Dermis microvascular lymphatic vessel endothelial cell (primary cell): ENCODE measurements at regions not wholly inside any gene's neighbourhood (a gene's known extent, or its start where the extent isn't known, plus 50 kb on each side); places are given as distances from the start of the nearest gene placed in this dataset.

Source experiments
- DNase-seq, 2 donors: peaks; one replicate each; pipeline versions ENCODE4 v3.0.0 to v3.0.0-alpha.2; 2010; ENCODE audit warnings: low read depth in 2 of 2

DNA sequence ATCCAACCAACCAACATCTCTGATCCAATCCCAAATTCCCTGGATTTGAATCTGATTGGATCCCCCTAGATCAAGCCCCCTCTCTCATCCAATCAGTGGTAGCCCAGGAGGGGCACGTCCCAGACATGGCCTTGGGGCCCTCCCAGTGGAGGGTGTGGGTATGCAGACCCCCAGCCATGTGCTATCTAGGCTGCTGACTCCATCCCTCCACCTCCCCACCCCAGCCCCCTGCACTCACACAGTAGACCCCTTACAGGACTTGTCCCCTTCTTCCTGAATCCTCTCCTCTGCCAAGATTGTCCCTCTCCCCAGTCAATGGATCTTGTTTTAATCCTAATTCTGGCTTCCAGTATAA lies 153.4 kb downstream of the OAT start:
- DNase-seq = no peak

DNA sequence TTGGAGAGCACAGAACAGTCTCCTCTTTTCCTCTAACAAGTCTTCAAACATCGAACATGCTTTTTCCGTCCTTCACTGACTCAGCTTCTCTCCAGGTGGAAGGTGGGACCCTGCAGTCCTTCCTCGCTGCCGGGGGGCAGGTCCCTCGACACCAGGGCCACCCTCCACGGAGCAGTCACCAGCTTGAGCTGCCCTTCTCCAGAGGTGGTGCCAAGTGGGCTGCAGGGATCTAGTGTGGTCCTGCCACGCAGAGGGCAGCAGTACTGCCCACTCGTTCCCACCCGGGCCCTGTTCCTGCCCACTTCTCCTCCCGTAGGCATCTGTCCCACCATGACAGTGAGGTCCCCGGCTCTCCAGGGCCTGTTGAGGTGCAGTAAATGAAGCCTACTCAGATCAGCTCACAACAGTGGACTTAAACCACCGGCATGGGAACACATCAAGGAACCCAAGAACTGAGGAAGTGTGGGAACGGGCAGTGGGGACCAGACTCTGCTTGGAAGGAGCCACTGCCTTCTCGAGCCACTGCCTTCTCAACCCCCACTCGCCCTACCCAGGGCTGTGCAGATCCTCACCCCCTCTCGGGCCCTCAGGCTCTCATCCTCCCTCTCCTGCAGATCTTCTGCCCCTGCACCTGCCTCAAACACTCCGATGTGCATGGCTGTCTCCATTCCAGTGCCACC lies 153.9 kb downstream of the OAT start:
- DNase-seq = no peak

DNA sequence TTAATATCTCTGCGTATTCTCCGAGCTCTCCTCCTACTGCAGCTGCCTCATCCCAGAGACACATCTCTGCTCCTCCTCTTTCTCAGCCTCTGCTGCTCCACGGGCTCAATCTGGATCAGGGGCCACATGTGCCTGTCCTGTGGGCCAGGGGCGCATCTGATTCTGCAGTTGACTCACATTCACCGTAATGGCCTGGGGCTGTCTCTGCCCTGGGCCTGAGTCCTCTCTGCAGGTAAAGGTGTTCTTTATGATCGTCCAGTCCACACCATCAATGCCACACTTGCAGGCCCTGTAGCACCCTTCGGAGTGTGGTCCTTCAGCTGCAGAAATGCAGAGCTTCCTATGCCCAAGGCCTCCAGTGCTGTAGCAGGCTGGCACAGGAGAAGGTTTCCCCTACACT lies 154.5 kb downstream of the OAT start:
- no peak for DNase-seq

DNA sequence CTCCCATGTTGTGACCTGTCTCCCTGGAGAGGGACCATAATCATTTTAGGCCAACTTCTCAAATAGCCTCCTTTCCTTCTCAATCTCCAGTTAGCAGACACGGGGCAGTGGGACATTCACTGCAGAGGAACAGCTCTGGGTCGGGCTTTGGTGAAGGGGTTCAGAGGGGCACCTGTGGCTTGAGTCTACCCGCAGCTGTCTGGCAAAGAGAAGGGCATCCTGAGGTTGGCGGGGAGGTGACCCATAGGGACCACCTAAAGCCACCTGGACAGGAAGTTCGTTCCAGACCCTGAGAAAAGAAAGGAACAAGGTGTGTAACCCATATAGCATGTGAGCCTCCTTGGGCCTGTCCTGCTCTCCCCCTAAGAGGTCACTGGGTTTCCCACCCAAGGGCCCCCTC lies 155.0 kb downstream of the OAT start:
- no peak for DNase-seq

DNA sequence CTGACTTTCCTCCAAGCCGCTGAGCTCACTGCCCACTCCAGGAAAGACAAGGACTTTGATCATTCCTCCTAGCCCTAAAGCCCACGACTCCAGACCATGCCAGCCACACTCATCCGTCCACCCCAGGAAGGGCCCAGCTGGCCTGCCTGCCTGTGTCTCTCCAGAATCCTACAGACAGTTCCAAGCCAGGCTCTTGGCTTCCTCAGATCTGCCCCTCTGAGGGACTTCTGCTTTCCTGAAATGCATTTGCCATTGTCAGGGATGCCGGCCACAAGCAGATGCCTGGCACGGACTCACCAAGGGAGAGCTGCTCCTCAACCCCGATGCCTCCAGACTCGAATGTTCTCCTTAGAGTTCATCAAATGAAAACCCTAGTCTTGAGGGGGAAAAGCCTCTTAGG lies 155.8 kb downstream of the OAT start:
- no peak for DNase-seq

DNA sequence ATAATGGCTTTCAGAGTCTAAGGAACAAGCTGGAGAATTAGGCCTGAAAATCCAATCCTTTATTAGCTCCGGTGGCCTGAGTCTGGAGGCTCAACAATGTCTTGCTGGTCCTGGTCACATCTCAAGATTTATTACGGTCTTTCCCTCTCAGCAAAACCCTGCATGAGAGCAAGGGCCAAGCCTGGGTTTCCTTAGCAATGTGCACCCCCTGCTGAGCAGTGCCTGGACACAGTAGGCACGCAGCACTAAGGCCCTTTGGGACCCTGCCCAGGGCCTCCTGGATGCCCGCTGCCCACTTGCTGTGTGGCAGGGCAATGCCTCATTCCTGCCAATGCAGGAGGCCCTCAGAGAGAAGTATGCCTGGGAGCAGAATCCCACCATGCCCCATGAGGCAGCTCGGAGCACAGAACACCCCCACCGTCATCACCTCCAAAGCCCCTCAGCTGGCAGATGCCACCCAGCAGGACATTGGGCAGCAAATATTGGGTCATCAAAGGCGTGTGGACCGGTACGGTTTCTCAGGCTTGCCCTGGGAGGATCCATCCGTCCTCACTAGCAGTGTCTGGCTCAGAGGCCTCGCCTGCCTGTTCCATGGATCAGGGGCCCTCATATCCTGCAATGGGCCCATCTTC lies 156.4 kb downstream of the OAT start:
- DNase-seq = peak in 1 of 2 donors; percentile 28

DNA sequence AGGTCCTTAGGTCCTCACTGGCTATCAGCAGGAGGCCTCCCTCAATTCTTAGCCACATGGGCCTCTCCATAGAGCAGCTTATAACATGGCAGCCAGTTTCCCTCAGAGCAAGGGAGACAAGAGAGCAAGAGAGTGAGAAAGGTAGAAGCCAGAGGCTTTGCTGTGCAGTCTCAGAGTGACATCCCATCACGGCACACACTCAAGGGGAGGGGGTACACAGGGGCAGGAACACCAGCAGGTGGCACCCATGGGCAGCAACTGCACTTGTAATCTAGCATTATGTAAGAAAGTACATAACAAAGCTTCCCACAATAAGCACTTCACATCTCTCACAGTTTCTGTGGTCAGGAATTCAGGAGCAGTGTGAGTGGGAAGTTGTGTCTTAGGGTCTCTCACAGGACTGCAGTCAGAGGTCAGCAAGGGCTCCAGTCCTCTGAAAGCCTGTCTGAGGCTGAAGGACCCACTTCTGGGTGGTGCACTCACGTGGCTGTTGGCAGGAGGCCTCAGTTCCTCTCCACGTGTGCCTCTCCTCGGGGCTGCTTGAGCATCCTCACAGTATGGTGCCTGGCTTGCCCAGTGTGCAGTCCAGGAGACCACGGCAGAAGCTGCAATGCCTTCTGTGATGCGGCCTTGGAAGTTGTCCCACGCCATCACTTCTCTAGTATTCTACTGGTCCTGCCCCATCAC lies 159.4 kb downstream of the OAT start:
- DNase-seq = peak in 1 of 2 donors; percentile 14

DNA sequence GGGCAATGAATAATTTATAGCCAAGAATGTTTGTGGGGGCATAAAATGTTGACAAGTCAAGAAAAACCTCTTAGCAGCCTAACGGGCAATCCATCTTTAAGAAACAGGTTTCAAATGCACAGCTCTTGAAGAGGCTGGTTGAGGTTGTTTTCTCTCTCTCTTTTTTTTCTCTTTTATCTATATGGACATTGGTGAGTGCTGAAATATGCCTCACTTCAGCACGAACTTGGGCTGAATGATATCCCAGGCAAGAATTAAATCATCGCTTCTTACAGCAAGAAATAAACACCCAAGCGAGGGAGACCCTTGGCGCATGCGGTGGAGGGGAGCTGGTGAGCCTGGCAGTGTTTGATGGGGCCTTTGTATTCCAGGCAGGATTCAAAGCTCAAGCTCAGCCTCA lies 160.9 kb downstream of the OAT start:
- DNase-seq = no peak

DNA sequence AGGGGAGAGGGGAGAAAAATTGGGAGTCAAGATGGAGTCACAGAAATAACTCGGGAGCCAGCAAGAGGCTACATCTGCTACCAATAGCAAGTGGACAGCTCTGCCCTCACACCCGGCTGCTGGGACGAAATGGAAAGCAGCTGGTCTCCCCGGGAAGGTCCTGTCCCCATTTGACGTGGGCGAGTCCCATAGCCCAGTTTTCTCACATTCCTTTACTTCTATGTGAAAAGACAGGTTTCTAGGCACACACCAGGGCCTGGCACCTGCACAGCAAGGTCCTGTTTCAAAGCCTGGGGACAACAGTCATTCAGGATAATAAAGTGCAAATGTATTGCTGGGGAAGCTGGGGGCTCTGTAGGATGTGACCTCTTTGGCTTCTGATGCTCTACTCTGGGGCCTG lies 162.6 kb downstream of the OAT start:
- DNase-seq = no peak

DNA sequence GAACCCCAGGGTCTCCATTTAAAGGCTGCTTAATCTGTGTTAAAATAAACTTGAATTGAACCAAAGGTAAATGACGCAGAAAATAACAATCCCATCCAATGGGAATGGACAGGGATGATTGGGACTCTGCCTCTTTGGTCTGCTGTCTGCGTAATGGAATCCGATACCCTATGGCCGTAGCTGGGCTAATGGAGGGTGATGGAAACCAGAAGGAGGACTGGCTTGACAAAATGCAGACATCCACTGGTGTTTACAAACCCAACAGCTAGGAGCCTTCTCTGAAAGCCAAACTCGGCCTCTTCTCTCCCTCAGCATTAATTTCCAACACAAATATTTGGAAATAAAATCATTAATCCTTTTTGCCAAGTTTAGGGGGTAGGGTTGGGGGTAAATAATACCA lies 162.2 kb upstream of the CHST15 start:
- no peak for DNase-seq

DNA sequence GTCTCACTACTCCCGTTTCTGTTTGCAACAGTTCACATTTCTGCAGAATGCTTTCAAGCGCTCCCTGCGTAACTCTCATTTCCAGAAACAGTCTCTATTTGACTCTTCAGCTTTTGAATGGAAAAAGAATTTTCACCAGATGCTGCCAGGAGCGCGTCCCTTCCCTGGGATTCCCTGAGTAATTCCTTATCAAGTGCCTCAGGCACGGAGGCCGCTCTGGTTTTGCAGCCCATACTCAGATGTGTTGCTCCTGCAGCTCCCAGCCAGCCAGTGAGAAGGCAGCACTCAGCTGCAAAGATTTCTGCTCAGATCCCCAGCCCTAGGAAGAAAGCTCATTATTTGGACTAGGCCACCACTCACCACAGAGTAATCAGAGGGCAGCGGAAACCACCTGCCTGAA lies 161.1 kb upstream of the CHST15 start:
- DNase-seq = no peak

DNA sequence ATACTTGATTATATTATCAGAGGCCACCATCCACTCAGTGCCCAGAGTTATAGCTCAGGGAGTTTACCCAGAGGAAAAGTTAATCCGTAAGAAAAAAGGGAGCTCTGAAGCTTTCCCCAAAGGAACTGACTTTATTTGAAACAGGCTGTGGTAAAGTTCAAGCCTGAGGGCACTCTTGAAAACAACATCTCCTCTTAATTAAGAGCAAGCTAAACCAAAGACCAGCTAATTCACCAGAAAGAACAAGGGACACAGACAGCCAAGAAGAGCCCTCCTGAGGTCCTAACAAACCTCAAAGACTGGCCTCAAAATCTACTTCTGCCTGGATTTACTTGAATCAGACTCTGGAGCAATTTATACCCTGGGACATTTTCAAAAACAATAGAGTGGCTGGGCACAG lies 159.6 kb upstream of the CHST15 start:
- no peak for DNase-seq

DNA sequence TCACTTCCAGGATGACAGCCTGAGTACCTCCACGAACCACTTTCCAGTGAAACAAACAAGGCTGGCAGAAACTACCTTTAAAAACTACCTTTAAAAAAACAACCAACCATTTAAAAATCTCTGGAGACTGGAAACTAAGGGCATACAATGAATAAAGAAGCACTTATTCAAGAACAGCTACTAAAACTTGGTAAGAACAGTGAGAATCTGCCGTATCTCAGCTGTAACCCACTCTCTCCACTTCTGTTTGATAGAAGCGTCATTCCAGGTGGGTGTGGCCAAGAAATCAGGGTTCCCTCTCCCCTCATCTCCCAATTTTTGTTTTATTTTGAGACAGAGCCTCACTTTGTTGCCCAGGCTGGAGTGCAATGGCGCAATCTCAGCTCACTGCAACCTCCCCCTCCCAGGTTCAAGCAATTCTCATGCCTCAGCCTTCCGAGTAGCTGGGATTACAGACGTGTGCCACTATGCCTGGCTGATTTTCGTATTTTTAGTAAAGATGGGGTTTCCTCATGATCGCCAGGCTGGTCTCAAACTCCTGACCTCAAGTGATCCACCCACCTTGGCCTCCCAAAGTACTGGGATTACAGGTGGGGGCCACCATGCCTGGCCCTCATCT lies 158.8 kb upstream of the CHST15 start:
- no peak for DNase-seq

DNA sequence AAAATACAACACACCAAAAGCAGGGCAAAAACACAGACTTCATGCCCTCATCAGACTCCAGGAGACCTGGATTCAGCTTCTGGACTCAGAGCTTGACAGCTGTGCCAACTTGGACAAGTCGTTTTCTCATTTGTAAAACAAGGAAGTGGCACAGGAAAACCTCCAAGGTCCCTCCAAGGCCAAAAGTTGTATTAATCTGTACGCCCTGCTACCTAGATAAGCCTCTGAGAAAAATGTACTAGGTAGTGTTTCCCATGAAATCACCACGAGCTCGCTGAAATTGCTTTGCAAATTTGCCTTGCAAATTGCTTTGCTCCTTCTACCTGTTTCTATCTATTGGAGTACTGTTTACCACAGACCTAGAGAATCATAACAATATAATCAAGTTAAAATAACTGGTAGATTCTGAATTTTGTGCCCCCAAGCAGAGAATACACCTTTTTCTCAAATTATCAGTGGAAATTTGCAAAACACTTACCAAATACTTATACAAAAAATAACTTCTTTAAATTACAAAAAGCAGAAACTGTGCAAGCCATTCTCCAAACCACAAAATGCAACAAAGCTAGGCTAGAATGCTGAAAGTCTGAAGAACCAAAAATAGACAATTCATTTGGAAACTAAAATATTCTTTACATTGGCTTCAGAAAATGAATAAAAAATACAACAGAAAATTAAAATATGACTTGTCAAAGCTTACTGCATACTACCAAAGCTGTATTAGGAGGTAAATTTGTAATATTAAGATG lies 158.1 kb upstream of the CHST15 start:
- DNase-seq = no peak

DNA sequence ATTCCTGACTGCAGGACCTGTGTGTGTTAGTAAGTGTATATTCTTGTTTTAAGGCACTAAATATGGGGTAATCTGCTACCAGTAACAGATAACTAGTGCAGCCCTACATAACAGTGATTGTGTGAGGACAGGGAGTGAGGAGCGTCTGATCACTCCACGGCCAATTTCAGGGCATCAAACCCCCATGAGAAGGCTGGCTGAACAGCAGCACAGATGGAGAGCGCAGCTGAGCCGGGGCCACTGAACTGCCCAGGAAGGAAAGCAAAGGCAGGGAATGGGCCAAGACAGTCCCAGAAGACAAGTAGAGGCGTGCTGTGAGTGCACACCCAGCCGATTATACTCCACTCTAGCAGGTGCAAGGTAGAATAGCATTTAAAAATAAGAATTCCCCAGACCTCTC lies 157.1 kb upstream of the CHST15 start:
- DNase-seq = no peak

DNA sequence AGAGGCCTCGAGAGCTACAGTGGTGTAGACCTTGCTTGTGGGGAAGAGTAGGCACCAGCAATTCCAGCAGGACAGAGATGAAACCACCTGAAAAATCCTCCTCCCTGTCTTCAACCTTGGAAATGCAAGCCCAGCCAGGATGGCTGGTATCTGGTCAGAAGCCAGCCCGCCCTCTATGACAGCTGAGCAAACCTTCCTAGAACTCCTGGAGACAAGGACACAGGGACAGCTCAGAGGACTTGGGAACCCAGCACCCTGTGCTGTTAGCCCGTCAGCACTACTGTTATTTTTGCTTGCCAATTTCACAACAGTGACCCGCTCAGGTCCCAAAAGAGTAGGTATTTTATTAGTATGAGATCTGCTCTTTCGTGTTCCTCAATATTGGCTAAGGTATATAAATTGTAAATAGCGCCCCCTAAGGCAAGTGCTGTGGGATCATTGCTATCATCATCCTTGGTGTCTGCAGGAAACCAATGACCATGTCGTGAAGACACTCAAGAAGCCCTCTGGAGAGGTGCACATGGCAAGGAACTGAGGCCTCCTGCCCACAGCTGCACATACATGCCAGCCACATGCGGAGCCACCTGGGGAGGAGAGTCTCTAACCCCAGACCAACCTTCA lies 156.5 kb upstream of the CHST15 start:
- DNase-seq = no peak

DNA sequence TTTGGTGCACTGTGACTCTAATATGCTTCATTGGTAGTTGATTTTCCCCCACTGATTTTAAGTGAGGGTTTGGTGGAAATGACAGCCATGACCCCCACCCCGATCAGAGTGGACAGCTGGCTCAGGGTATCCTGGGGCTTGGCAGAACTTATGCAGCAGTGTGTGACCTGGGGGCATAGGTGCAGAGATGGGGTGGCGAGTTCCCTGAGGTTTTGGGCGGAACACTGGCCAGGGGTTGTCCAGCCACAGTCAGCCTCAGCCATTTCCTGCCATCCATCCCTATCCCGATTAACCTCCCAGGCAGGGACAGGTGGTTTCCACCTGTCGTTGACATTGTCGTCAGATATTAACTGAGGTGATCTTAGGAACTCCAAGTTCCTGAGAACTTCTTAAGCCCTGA lies 155.8 kb upstream of the CHST15 start:
- no peak for DNase-seq

DNA sequence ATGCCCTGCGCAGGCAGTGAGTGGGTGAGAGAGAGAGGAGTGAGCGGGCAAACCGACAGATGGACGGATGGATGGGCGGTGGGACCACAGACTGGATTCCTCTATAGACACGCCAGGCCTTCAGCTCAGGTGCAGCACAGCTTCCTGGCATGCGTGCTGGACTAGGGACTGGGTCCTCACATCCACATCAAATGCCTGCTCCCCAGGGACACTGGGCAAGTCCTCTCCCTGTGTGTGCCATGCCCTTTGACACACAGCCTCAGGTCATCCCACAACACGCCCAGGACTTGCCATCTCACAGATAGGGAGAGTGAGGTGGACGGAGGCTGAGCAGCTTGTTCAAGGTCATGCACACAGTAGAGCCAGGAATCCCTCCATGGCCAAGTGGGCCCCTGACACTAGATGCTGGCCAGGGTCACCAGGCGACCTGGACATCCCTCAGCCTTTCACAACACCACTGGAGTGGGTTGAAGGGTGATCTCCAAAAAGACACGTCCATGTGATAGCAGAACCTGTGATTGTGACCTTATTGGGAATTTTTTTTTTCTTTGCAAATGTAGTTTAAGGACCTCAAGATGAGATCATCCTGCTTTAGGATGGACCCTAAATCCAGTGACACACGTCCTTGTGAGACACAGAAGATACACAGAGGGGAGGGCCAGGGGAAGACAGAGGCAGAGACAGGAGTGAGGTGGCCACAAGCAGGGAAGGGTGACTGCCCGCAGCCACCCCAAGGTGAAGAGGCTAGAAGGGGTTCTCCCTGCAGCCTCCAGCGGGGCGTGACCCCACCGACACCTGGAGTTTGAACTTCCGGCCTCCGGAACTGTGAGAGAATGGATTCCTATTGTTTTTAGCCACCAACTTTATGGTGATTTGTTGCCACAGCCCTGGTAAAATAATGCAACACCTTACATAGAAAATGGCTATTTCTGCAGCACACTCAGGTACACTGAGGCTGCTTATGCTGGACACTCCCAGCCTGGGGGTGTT lies 155.0 kb upstream of the CHST15 start:
- no peak for DNase-seq

DNA sequence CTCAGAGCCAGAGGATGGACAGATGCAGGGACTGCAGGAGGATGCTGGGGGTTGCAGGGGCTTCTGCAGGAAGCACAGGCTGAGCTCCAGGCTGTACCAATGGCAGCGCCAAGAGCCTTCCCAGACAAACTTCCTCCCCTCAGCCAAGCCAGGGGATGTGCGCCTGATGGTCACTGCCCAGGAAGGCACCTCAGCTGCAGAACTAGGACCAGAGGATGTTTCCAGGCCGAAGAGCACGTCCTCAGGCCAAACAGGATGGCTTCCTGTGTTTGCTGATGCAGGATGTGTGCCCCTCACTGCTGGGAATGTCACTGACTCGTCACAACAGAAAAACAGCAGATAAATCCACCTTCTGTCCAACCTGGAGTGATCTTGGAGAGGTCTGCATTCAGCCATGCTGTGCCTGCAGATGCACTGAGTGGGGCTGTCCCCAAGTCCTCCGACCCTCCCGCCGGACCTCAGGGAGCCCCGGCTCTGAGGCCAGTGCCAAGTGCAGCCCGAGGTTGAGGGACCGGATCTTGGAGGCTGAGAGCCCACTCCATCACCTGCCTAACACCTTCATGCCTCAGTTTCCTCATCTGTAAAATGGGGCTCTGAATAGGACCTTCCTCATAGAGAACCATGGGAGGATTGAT lies 152.5 kb upstream of the CHST15 start:
- DNase-seq = peak in 1 of 2 donors; percentile 89

DNA sequence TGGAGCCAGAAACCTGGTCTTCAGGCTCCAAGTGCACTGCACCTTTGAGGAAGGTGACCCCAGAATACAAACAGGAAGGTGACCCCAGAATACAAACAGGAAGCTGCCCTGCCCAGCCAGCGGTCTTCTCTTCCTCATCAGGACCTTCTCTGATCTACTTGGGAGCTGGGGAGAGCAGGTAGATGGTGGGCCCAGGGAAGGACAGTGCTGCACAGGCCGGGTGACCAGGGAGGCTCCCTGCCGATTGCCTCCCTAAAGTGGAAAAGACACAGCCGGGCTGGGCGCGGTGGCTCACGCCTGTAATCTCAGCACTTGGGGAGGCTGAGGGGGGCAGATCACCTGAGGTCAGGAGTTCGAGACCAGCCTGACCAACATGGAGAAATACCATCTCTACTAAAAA lies 151.8 kb upstream of the CHST15 start:
- DNase-seq = no peak
